ENCODE measurements at regions not wholly inside any gene's neighbourhood (a gene's known extent, or its start where the extent isn't known, plus 50 kb on each side); places are given as distances from the start of the nearest gene placed in this dataset.

- TF ChIP-seq, protein P1, sequence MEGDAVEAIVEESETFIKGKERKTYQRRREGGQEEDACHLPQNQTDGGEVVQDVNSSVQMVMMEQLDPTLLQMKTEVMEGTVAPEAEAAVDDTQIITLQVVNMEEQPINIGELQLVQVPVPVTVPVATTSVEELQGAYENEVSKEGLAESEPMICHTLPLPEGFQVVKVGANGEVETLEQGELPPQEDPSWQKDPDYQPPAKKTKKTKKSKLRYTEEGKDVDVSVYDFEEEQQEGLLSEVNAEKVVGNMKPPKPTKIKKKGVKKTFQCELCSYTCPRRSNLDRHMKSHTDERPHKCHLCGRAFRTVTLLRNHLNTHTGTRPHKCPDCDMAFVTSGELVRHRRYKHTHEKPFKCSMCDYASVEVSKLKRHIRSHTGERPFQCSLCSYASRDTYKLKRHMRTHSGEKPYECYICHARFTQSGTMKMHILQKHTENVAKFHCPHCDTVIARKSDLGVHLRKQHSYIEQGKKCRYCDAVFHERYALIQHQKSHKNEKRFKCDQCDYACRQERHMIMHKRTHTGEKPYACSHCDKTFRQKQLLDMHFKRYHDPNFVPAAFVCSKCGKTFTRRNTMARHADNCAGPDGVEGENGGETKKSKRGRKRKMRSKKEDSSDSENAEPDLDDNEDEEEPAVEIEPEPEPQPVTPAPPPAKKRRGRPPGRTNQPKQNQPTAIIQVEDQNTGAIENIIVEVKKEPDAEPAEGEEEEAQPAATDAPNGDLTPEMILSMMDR (IDR thresholded peaks at IDR 0.05) = no peak
- no peak for TF ChIP-seq POLR2A (IDR thresholded peaks at IDR 0.05)
- no peak for TF ChIP-seq EP300 (IDR thresholded peaks at IDR 0.05)
Measured at GRCh38 chr10:128483216-128483615, 357.0 kb upstream of the MKI67 start.

Measured in ovary (tissue), 3 donors.